SK-N-MC (cell line): ENCODE measurements at regions not wholly inside any gene's neighbourhood (a gene's known extent, or its start where the extent isn't known, plus 50 kb on each side); places are given as distances from the start of the nearest gene placed in this dataset.
"Not testable (repeated sequence)": the region's sequence is repeated elsewhere in the genome, so short reads cannot be mapped to it uniquely, and the experiment has no call there.

Experiments used
- DNase-seq: peaks from one replicate; pipeline ENCODE4 v3.0.0-alpha.2; 2011; ENCODE audit warnings: low read depth, low spot score
- H3K27ac ChIP-seq: fragments of 200-600 bp; sonication (generic); 2 replicates; pipeline ENCODE4 v1.5.1; 2016; ENCODE audit warnings: mixed run types
- H3K36me3 ChIP-seq: fragments of 200-600 bp; sonication (generic); 2 replicates; pipeline ENCODE4 v1.6.1; 2017; ENCODE audit warnings: antibody characterized with exemption, low read length, mixed read lengths; ENCODE audit not compliant: insufficient read depth
- H3K4me3 ChIP-seq: fragments of 200-600 bp; sonication (generic); 2 replicates; pipeline ENCODE4 v1.5.1; 2016
- H3K9ac ChIP-seq: fragments of 200-600 bp; sonication (generic); 2 replicates; pipeline ENCODE4 v1.8.0; 2017; ENCODE audit warnings: mixed run types, mixed read lengths; ENCODE audit not compliant: insufficient read length
- H3K9me3 ChIP-seq: fragments of 200-600 bp; sonication (generic); 2 replicates; pipeline ENCODE4 v1.6.1; 2017; ENCODE audit warnings: low read depth, mild to moderate bottlenecking, antibody characterized with exemption, low read length, moderate library complexity, mixed read lengths
- EZH2 ChIP-seq: fragments of 200-600 bp; sonication (generic); IDR thresholded peaks from one replicate; pipeline ENCODE4 v1.6.1; 2017; ENCODE audit warnings: antibody characterized with exemption
- FOXP2 ChIP-seq: optimal IDR thresholded peaks from 2 replicates; pipeline ENCODE3; 2011; ENCODE audit warnings: mild to moderate bottlenecking, moderate library complexity; ENCODE audit not compliant: insufficient read depth; ENCODE audit errors: extremely low read length, control extremely low read depth
- POLR2AphosphoS5 ChIP-seq: IDR thresholded peaks from 2 replicates; pipeline ENCODE4 v1.6.1; 2012; ENCODE audit warnings: mild to moderate bottlenecking, low read depth, low read length, borderline replicate concordance

GRCh38 chr9:16293610-16294009 is 576.9 kb downstream of the BNC2 start:
- H3K9ac ChIP-seq: no peak overlapping the region
- H3K9me3 ChIP-seq: no peaks in the 10 kb centered on the region
- no peak for TF ChIP-seq FOXP2
- TF ChIP-seq POLR2AphosphoS5: no peak
- no peak for TF ChIP-seq EZH2

GRCh38 chr9:16294133-16294770 is 576.2 kb downstream of the BNC2 start:
- no peaks in the 10 kb centered on the region for H3K36me3 ChIP-seq
- H3K9me3 ChIP-seq: no peaks in the 10 kb centered on the region
- H3K9ac ChIP-seq: no peak overlapping the region
- TF ChIP-seq EZH2: no peak
- TF ChIP-seq POLR2AphosphoS5: no peak
- no peak for TF ChIP-seq FOXP2
- H3K27ac ChIP-seq: no peak overlapping the region
- H3K4me3 ChIP-seq: no peak overlapping the region
- DNase-seq: no peak

More at GRCh38 chr9:16293610-16294009, 576.9 kb downstream of the BNC2 start:
- Histone ChIP-seq H3K4me3 (no peak overlapping the region), H3K36me3 (no peaks in the 10 kb centered on the region), H3K27ac (no peak overlapping the region)
- no peak for DNase-seq

- H3K4me3 ChIP-seq, H3K27ac ChIP-seq, H3K36me3 ChIP-seq, H3K9me3 ChIP-seq, DNase-seq, H3K9ac ChIP-seq: not testable (repeated sequence)
Measured at GRCh38 chr9:16294940-16295339, 575.5 kb downstream of the BNC2 start.

GRCh38 chr9:16299368-16299767 is 571.1 kb downstream of the BNC2 start:
- H3K36me3 ChIP-seq, DNase-seq, H3K9ac ChIP-seq, H3K4me3 ChIP-seq, H3K27ac ChIP-seq, H3K9me3 ChIP-seq: not testable (repeated sequence)

GRCh38 chr9:16303506-16303905 is 567.0 kb downstream of the BNC2 start:
- Histone ChIP-seq H3K9ac (no peak overlapping the region), H3K9me3 (no peaks in the 10 kb centered on the region), H3K4me3 (no peak overlapping the region), H3K27ac (no peak overlapping the region), H3K36me3 (no peaks in the 10 kb centered on the region)
- DNase-seq: no peak
- TF ChIP-seq EZH2 (no peak), FOXP2 (no peak), POLR2AphosphoS5 (no peak)

GRCh38 chr9:16304301-16304700 is 566.2 kb downstream of the BNC2 start:
- TF ChIP-seq EZH2 (no peak), FOXP2 (no peak), POLR2AphosphoS5 (no peak)
- Histone ChIP-seq H3K4me3 (no peak overlapping the region), H3K9ac (no peak overlapping the region), H3K27ac (no peak overlapping the region), H3K9me3 (no peaks in the 10 kb centered on the region), H3K36me3 (no peaks in the 10 kb centered on the region)
- no peak for DNase-seq

- no peak overlapping the region for H3K4me3 ChIP-seq
- no peak for DNase-seq
- no peaks in the 10 kb centered on the region for H3K36me3 ChIP-seq
- H3K9me3 ChIP-seq: no peaks in the 10 kb centered on the region
- TF ChIP-seq EZH2 (no peak), POLR2AphosphoS5 (no peak), FOXP2 (no peak)
- H3K9ac ChIP-seq: no peak overlapping the region
- H3K27ac ChIP-seq: no peak overlapping the region
Measured at GRCh38 chr9:16306586-16306985, 563.9 kb downstream of the BNC2 start.

GRCh38 chr9:16307626-16308195 is 562.8 kb downstream of the BNC2 start:
- H3K4me3 ChIP-seq: no peak overlapping the region
- H3K36me3 ChIP-seq: no peaks in the 10 kb centered on the region
- DNase-seq: no peak
- H3K9ac ChIP-seq: no peak overlapping the region
- TF ChIP-seq POLR2AphosphoS5: no peak
- TF ChIP-seq EZH2: no peak
- no peak for TF ChIP-seq FOXP2
- H3K9me3 ChIP-seq: no peaks in the 10 kb centered on the region
- no peak overlapping the region for H3K27ac ChIP-seq

GRCh38 chr9:16308645-16309044 is 561.8 kb downstream of the BNC2 start:
- Histone ChIP-seq H3K36me3 (no peaks in the 10 kb centered on the region), H3K27ac (no peak overlapping the region), H3K4me3 (no peak overlapping the region), H3K9me3 (no peaks in the 10 kb centered on the region), H3K9ac (no peak overlapping the region)
- no peak for DNase-seq
- TF ChIP-seq FOXP2: no peak
- TF ChIP-seq POLR2AphosphoS5: no peak
- TF ChIP-seq EZH2: no peak
